ENCODE measurements at regions not wholly inside any gene's neighbourhood (a gene's known extent, or its start where the extent isn't known, plus 50 kb on each side); places are given as distances from the start of the nearest gene placed in this dataset.

GRCh38 chr13:85413664-85414063, 385.6 kb downstream of the SLITRK6 start:
- no peak for TF ChIP-seq CTCF (IDR thresholded peaks at IDR 0.05)
- TF ChIP-seq POLR2A (IDR thresholded peaks at IDR 0.05), result no peak
- no peak for TF ChIP-seq EP300 (IDR thresholded peaks at IDR 0.05; ENCODE audit: low read depth)
